Activated naive CD4-positive, alpha-beta T cell treated with anti-CD3 and anti-CD28 coated beads for 36 hours (primary cell): ENCODE measurements at regions not wholly inside any gene's neighbourhood (a gene's known extent, or its start where the extent isn't known, plus 50 kb on each side); places are given as distances from the start of the nearest gene placed in this dataset.

Source experiments
- CTCF ChIA-PET: fragments of 350-600 bp; sonication (Branson Sonifier 250); formaldehyde crosslinking; loops from one replicate; lab custom pipeline; 2021; ENCODE audit warnings: antibody characterized with exemption; lab: Charles Lee
- DNase-seq: peaks from one replicate; pipeline ENCODE4 v3.0.0-alpha.2; 2020
- H3K27ac Mint-ChIP-seq: one replicate; pipeline ENCODE4 v1.8.0; 2021; ENCODE audit warnings: mild to moderate bottlenecking, mixed read lengths
- H3K27me3 Mint-ChIP-seq: one replicate; pipeline ENCODE4 v1.8.0; 2021; ENCODE audit warnings: low read depth, mixed read lengths
- H3K36me3 Mint-ChIP-seq: one replicate; pipeline ENCODE4 v1.8.0; 2021; ENCODE audit warnings: low read depth, mixed read lengths
- H3K4me1 Mint-ChIP-seq: one replicate; pipeline ENCODE4 v1.8.0; 2021; ENCODE audit warnings: low read depth, mixed read lengths
- H3K4me3 Mint-ChIP-seq: one replicate; pipeline ENCODE4 v1.8.0; 2021; ENCODE audit warnings: mild to moderate bottlenecking, moderate library complexity, mixed read lengths
- H3K9me3 Mint-ChIP-seq: one replicate; pipeline ENCODE4 v1.8.0; 2021; ENCODE audit warnings: mixed read lengths
- intact Hi-C: fragments of 100-400 bp; cut with micrococcal nuclease; formaldehyde crosslinking; loops from one replicate; pipeline ENCODE4 v1.15.1; 2023

DNA sequence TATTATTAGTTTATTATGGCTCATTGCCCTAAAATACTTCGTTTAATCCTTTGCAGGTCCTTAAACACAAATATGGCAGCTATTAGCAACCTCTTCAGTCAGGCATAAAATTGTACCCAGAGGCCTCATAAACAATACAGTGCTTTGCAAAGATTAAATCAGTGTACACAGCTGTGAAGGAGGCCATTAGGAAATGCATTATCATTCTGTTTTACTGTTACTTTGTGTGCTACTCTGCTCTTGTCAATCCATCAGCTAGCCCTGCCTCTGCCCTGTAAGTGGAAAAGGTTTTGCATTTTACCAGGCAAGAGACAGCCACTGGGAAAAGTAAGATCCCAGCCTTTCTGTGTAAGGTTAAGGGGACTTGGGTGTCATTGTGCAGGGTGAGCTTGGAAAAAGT is 415.7 kb upstream of the DAB1 start:
- Mint-ChIP-seq H3K36me3 (no peaks in the 10 kb centered on the region), H3K9me3 (peaks cover 22% of the 10 kb centered on the region), H3K4me3 (no peak overlapping the region), H3K27ac (no peak overlapping the region), H3K4me1 (no peaks in the 10 kb centered on the region), H3K27me3 (peaks cover 16% of the 10 kb centered on the region)
- DNase-seq, result no peak
- intact Hi-C loops, result no loop called here
- CTCF ChIA-PET, result no interaction called here

DNA sequence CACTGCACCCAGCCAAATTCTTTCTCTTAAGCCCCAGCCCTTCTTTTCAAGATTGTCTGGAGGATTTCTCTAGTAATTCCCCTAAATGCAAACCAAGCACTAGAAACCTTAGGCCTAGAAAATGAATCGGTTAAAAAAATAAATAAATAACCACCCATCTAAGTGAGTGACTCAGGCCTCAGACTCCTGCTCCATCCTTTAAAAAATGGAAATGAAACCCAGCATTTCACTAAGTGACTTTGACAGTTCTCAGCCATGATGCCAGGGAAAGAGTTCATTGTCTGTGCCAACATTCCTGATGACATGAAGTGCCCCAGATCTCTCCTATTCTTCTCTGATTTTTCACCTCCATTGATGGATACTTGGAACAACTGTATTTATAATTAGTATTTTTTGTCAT is 415.2 kb upstream of the DAB1 start:
- DNase-seq, result no peak
- Mint-ChIP-seq H3K4me3 (no peak overlapping the region), H3K9me3 (peaks cover 22% of the 10 kb centered on the region), H3K27me3 (peaks cover 16% of the 10 kb centered on the region), H3K4me1 (no peaks in the 10 kb centered on the region), H3K36me3 (no peaks in the 10 kb centered on the region), H3K27ac (no peak overlapping the region)
- CTCF ChIA-PET, result interaction anchor here (0.7 kb wide), 1 partner anchor 202 kb away, joined by 3 read pairs; no protein-coding TSS in a partner anchor
- intact Hi-C loops, result no loop called here

DNA sequence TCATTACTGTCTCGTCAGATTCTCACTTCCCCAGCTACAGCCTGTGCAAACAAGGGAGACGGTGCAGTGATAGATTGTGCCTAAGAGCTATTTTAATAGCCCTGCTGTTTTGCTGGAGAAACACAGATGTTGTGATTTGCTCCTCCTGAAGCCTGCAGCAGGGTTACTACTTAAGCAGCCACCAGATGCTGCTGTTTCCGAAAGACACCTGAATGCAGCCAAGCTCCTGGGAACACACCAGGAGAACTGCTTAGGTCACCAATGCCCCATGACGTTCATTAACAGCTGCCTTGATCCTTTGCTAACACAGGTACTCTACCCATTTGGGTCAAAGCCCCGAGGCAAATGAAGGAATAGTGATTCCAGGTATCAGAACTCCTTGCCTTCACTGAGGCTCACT is 411.8 kb upstream of the DAB1 start:
- H3K4me1 Mint-ChIP-seq, result no peaks in the 10 kb centered on the region
- H3K9me3 Mint-ChIP-seq, result peaks cover 5% of the 10 kb centered on the region
- H3K36me3 Mint-ChIP-seq, result no peaks in the 10 kb centered on the region
- intact Hi-C loops, result no loop called here
- peaks cover 16% of the 10 kb centered on the region for H3K27me3 Mint-ChIP-seq
- DNase-seq, result no peak
- CTCF ChIA-PET, result no interaction called here
- H3K27ac Mint-ChIP-seq, result no peak overlapping the region
- H3K4me3 Mint-ChIP-seq, result no peak overlapping the region

DNA sequence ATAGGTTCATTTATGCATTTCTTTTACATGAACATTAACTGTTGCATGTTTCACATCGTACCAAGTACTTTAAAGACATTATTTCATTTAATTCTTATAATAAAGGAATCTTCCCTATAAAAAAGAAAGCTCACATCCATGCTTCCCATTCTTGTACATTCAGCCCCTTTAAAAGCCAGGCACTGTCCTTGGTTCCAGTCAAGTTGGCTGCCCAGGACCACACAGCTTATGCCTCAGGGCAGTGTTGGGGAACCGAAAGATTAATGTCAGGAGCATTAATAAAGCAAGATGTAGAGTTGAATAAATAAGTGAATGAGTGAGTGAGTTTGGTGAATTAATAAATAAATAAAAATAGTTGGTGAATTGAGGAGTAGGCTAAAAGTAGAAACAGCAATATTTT is 409.4 kb upstream of the DAB1 start:
- Mint-ChIP-seq H3K9me3 (no peaks in the 10 kb centered on the region), H3K4me3 (no peak overlapping the region), H3K36me3 (no peaks in the 10 kb centered on the region), H3K4me1 (no peaks in the 10 kb centered on the region), H3K27me3 (peaks cover 16% of the 10 kb centered on the region), H3K27ac (no peak overlapping the region)
- CTCF ChIA-PET, result no interaction called here
- no peak for DNase-seq
- intact Hi-C loops, result no loop called here

DNA sequence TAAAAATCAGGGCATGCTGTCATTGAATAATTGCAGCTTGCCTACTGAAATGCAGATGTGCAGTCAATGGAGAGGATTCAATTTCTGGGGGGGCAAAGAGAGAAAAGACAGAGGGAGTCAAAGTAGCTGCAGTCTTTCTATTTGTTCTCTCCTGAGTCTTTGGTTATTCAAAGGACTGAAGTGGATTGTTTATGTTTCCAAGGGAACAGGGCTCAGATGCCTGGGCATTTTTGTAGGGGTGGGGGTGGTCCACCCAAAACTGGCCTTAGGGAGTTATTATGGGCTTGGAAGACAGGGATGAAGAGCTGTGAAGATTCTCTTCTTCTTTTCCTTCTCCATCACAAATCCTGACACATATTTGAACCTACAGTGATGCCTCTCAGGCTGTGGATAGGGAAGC is 408.8 kb upstream of the DAB1 start:
- Mint-ChIP-seq H3K4me1 (no peaks in the 10 kb centered on the region), H3K27me3 (peaks cover 12% of the 10 kb centered on the region), H3K9me3 (no peaks in the 10 kb centered on the region), H3K27ac (no peak overlapping the region), H3K4me3 (no peak overlapping the region), H3K36me3 (no peaks in the 10 kb centered on the region)
- no peak for DNase-seq
- CTCF ChIA-PET, result no interaction called here
- intact Hi-C loops, result no loop called here

DNA sequence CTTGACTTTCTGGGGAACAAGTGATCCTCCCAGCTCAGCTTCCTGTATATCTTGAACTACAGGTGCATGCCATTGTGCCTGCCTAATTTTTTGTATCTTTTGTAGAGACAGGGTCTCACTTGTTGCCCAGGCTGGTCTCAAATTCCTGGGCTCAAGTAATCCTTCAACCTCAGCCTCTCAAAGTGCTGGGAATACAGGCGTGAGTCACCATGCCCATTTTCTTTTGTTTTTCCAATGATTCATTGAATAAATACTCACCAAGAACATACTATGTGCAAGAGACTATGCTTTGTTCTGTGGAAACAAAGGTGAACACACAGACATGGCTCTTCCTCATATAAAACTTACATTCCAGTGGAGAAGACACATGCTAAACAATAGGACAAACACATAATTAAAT is 407.8 kb upstream of the DAB1 start:
- no peak overlapping the region for H3K27ac Mint-ChIP-seq

DNA sequence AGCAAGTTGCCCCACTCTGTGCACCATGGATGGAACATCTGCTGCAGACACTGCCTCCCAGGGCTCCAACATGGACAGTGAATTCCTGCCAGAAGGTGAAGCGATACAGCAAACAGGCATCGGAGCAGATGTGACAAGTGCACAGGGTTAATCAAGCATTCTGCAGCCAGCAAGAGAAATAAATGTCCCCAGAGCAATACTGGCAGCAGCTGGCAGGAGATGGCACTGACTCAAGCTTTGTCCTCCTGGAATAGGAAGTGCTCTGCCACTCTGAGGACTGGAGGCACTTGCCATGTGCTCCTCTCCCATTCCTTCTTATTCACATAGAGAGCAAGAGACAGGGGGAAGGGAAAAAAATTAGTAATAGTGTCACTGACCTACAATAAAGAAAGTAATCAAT is 402.7 kb upstream of the DAB1 start:
- DNase-seq, result no peak
- Mint-ChIP-seq H3K4me3 (no peak overlapping the region), H3K27ac (no peak overlapping the region), H3K9me3 (no peaks in the 10 kb centered on the region), H3K36me3 (no peaks in the 10 kb centered on the region), H3K27me3 (peaks cover 6% of the 10 kb centered on the region), H3K4me1 (no peaks in the 10 kb centered on the region)
- intact Hi-C loops, result no loop called here
- CTCF ChIA-PET, result no interaction called here

More for the DNA sequence above, 407.8 kb upstream of the DAB1 start:
- Mint-ChIP-seq H3K4me3 (no peak overlapping the region), H3K9me3 (no peaks in the 10 kb centered on the region), H3K27me3 (peaks cover 3% of the 10 kb centered on the region), H3K36me3 (no peaks in the 10 kb centered on the region), H3K4me1 (no peaks in the 10 kb centered on the region)
- intact Hi-C loops, result no loop called here
- CTCF ChIA-PET, result interaction anchor here (0.5 kb wide), 1 partner anchor 237 kb away, joined by 8 read pairs; no protein-coding TSS in a partner anchor
- no peak for DNase-seq

DNA sequence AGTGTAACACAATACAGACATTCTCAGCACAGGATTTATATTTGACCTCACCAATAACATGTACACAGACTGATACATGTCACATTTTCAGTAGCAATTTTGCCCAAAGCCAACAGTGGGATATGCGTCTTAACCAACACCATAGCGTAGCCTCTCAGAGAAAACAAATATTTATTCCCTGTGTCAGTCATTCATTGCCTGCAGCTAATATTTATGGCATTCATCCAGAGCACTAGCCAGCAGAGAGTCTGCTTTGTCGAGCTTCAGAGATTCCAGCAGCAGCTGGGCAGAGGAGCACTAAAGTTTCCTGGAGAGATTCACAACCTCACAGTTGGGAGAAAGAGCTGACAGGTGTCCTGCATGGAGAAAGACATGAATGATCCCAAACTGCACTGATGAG is 400.7 kb upstream of the DAB1 start:
- H3K4me3 Mint-ChIP-seq, result no peak overlapping the region
- DNase-seq, result no peak
- peaks cover 8% of the 10 kb centered on the region for H3K27me3 Mint-ChIP-seq
- H3K4me1 Mint-ChIP-seq, result no peaks in the 10 kb centered on the region
- intact Hi-C loops, result no loop called here
- H3K9me3 Mint-ChIP-seq, result no peaks in the 10 kb centered on the region
- H3K27ac Mint-ChIP-seq, result no peak overlapping the region
- CTCF ChIA-PET, result no interaction called here
- no peaks in the 10 kb centered on the region for H3K36me3 Mint-ChIP-seq

DNA sequence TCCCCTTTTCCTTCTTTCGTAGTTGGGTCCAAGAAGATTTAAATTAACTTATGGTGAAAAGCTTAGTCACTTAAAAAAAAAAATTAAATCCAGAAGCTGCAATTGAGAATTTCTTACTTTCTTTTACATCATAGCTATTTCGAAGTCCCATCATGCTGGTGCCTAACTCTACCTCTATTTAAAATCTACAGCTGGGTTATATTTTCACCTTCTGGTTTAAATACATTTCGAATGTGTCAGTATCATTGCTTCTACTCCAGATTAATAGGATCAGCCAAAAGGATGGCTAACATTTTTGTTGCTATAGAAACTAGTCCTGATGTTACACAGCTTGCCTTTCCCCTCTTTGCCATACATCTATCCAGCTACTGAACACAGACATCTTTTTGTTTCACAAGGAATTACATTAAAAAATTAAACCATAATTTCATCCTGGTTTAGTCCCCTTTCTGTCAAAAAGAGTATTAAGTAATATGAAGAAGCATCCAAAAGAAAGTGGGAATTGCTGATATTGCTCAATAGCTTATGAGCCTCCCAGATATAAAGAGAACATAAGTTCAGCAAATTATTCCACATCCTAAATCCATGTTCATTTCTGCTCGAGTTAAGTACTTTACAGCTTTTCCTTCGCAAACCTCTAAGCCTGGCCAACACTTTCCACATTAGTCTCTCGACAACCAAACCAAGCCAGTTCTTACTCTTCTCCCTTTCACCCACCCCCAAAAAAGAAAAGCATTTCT is 396.7 kb upstream of the DAB1 start:
- Mint-ChIP-seq H3K4me3 (no peak overlapping the region), H3K4me1 (no peaks in the 10 kb centered on the region), H3K27ac (no peak overlapping the region), H3K36me3 (no peaks in the 10 kb centered on the region), H3K9me3 (no peaks in the 10 kb centered on the region), H3K27me3 (peaks cover 11% of the 10 kb centered on the region)
- CTCF ChIA-PET, result interaction anchor here (1.1 kb wide), 1 partner anchor 14 kb away, joined by 3 read pairs; no protein-coding TSS in a partner anchor
- intact Hi-C loops, result no loop called here
- DNase-seq, result no peak

DNA sequence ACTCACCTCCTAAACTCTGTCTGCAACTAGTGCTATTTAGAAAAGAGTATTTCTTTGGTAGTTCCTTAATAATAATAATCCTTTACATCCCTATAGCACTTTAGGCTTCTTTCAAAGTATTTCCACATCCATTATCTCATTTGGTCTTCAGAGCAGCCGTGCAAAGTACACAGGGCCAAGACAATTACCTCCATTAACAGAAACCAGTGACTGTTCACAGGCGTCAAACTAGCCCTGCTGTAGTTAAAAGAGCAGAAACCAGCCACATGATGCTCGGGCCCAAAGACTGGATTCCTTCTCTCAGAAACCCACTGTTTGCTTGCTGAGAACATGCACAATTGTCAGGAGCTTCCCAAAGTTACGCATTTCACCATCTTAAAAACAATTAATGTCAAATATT is 396.0 kb upstream of the DAB1 start:
- H3K4me3 Mint-ChIP-seq, result no peak overlapping the region
- no peaks in the 10 kb centered on the region for H3K9me3 Mint-ChIP-seq
- CTCF ChIA-PET, result no interaction called here
- no peak for DNase-seq
- peaks cover 11% of the 10 kb centered on the region for H3K27me3 Mint-ChIP-seq
- intact Hi-C loops, result no loop called here
- no peaks in the 10 kb centered on the region for H3K4me1 Mint-ChIP-seq
- no peak overlapping the region for H3K27ac Mint-ChIP-seq
- no peaks in the 10 kb centered on the region for H3K36me3 Mint-ChIP-seq

DNA sequence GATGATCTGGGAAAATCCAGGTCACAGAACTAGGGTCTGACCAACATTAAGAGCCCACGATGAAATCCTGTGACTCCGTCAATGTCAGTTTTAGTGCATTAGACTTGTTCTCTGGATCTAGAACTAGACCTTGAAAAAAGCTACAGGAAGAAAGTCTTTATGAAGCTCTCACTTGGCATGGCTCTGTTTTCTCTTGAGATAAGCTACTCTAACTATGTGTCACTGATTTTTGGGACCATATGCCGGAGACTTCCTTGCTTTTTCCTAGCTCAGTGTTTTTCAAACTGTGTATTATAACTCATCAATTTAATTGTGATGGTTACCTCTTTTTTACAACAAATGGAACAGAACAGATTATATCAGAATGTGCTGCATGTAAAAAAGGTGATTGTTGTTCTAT is 379.7 kb upstream of the DAB1 start:
- H3K36me3 Mint-ChIP-seq, result no peaks in the 10 kb centered on the region
- H3K27me3 Mint-ChIP-seq, result peaks cover under 1% of the 10 kb centered on the region
- H3K4me1 Mint-ChIP-seq, result no peaks in the 10 kb centered on the region
- CTCF ChIA-PET, result no interaction called here
- H3K9me3 Mint-ChIP-seq, result peaks cover 4% of the 10 kb centered on the region
- intact Hi-C loops, result no loop called here
- H3K27ac Mint-ChIP-seq, result no peak overlapping the region
- H3K4me3 Mint-ChIP-seq, result no peak overlapping the region
- DNase-seq, result no peak

DNA sequence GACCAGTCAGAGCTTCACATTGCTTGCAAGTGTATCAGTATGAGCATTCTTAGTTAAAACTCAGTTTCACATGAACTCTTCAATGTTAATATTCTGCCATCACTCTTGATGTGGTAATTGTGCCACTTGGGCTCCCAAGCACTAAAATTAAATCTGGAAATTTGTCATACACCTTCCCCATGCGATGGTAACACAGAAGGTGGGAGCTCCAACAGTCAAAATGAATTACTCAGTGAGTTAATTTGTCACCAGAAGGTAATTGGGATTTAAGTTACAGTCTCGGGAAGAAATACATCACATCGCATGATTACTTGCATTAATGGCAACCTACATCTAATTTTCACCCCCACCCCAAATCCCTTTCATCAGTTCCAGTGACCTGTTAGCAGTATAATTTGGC is 376.5 kb upstream of the DAB1 start:
- DNase-seq, result no peak
- CTCF ChIA-PET, result no interaction called here
- Mint-ChIP-seq H3K9me3 (peaks cover 4% of the 10 kb centered on the region), H3K4me3 (no peak overlapping the region), H3K4me1 (no peaks in the 10 kb centered on the region), H3K36me3 (no peaks in the 10 kb centered on the region), H3K27me3 (peaks cover 12% of the 10 kb centered on the region), H3K27ac (no peak overlapping the region)
- intact Hi-C loops, result no loop called here

DNA sequence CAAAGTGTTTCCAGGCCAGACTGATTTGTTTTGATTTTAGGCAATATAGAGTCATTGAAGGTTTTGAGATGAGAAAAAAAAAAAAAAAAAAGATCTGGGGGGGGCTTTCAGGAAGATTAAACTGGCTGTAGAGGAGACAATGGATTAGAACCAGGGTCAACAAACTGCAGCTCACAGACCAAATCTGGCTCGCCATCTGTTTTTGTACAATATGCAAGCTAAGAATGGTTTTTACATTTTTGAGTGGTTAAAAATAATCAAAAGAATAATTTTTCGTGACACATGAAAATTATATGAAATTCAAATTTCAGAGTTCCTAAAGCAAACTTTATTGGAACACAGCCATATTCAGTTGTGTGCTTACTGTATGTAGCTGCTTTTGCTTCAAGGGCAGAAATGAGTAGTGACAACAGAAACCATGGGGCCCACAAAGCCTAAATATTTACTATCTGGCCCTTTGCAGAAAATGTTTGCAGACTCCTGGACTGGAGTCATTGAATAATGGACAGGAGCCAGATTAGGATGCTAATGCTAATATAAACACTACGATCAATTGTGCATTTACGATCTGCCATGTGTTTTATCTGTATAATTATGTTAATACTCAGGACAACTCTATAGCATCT is 375.7 kb upstream of the DAB1 start:
- DNase-seq, result no peak
- H3K9me3 Mint-ChIP-seq, result peaks cover 4% of the 10 kb centered on the region
- H3K4me1 Mint-ChIP-seq, result no peaks in the 10 kb centered on the region
- no peak overlapping the region for H3K27ac Mint-ChIP-seq
- no peak overlapping the region for H3K4me3 Mint-ChIP-seq
- intact Hi-C loops, result no loop called here
- no peaks in the 10 kb centered on the region for H3K36me3 Mint-ChIP-seq
- H3K27me3 Mint-ChIP-seq, result peaks cover 12% of the 10 kb centered on the region
- CTCF ChIA-PET, result interaction anchor here (0.6 kb wide), 1 partner anchor 676 kb away, joined by 3 read pairs; no protein-coding TSS in a partner anchor
